Gastrocnemius medialis (tissue), 4 donors: ENCODE measurements at regions not wholly inside any gene's neighbourhood (a gene's known extent, or its start where the extent isn't known, plus 50 kb on each side); places are given as distances from the start of the nearest gene placed in this dataset.

Experiments
- POLR2A ChIP-seq, 2 donors: fragments of 450-650 bp; IDR thresholded peaks; one replicate each; pipeline ENCODE4 v1.6.1; 2017; ENCODE audit warnings: antibody characterized with exemption in 2 of 2, mild to moderate bottlenecking in 2 of 2, moderate library complexity in 2 of 2
- TF ChIP-seq, protein P1 (sequence below), 5 experiments: fragments of 450-650 bp in 3 of 5; fragments of 200-600 bp in 2 of 5; sonication (generic) in 2 of 5; IDR thresholded peaks in 4 of 5; conservative IDR thresholded peaks in 1 of 5; 1 replicate in 4 of 5; 2 replicates in 1 of 5; pipeline ENCODE4 v1.5.1; 2016 to 2019; ENCODE audit warnings: antibody characterized with exemption in 5 of 5, mild to moderate bottlenecking in 3 of 5, moderate library complexity in 3 of 5

- TF ChIP-seq, protein P1, sequence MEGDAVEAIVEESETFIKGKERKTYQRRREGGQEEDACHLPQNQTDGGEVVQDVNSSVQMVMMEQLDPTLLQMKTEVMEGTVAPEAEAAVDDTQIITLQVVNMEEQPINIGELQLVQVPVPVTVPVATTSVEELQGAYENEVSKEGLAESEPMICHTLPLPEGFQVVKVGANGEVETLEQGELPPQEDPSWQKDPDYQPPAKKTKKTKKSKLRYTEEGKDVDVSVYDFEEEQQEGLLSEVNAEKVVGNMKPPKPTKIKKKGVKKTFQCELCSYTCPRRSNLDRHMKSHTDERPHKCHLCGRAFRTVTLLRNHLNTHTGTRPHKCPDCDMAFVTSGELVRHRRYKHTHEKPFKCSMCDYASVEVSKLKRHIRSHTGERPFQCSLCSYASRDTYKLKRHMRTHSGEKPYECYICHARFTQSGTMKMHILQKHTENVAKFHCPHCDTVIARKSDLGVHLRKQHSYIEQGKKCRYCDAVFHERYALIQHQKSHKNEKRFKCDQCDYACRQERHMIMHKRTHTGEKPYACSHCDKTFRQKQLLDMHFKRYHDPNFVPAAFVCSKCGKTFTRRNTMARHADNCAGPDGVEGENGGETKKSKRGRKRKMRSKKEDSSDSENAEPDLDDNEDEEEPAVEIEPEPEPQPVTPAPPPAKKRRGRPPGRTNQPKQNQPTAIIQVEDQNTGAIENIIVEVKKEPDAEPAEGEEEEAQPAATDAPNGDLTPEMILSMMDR (IDR thresholded peaks at IDR 0.05 in 4 of 5, conservative IDR thresholded peaks at IDR 0.05 in 1 of 5), result no peak
- no peak for TF ChIP-seq POLR2A (IDR thresholded peaks at IDR 0.05)
Observed at GRCh38 chr15:95865330-95865739, 465.2 kb upstream of the NR2F2 start.
